HEK293T (cell line): ENCODE measurements at regions not wholly inside any gene's neighbourhood (a gene's known extent, or its start where the extent isn't known, plus 50 kb on each side); places are given as distances from the start of the nearest gene placed in this dataset.

Experiments used
- BHLHE40 ChIP-seq: fragments of 450-650 bp; IDR thresholded peaks from 2 replicates; pipeline ENCODE4 v1.6.1; 2016; ENCODE audit warnings: mild to moderate bottlenecking, moderate library complexity, borderline replicate concordance
- ELF4 ChIP-seq: fragments of 450-650 bp; IDR thresholded peaks from 2 replicates; pipeline ENCODE4 v1.6.1; 2017; ENCODE audit warnings: antibody characterized with exemption
- FOXA1 ChIP-seq: fragments of 450-650 bp; IDR thresholded peaks from 2 replicates; pipeline ENCODE4 v1.6.1; 2016; ENCODE audit warnings: mild to moderate bottlenecking
- FOXM1 ChIP-seq: fragments of 450-650 bp; IDR thresholded peaks from 2 replicates; pipeline ENCODE4 v1.6.1; 2017; ENCODE audit warnings: mild to moderate bottlenecking, borderline replicate concordance
- L3MBTL2 ChIP-seq: fragments of 450-650 bp; conservative IDR thresholded peaks from 2 replicates; pipeline ENCODE4 v1.6.1; 2016; ENCODE audit warnings: mild to moderate bottlenecking
- PKNOX1 ChIP-seq: fragments of 450-650 bp; IDR thresholded peaks from 2 replicates; pipeline ENCODE4 v1.6.1; 2016
- SP1 ChIP-seq: fragments of 450-650 bp; IDR thresholded peaks from 2 replicates; pipeline ENCODE4 v1.6.1; 2017
- SUZ12 ChIP-seq: fragments of 450-650 bp; IDR thresholded peaks from 2 replicates; pipeline ENCODE4 v1.6.1; 2016; ENCODE audit warnings: mild to moderate bottlenecking
- TARDBP ChIP-seq: fragments of 450-650 bp; IDR thresholded peaks from 2 replicates; pipeline ENCODE4 v1.6.1; 2016

DNA sequence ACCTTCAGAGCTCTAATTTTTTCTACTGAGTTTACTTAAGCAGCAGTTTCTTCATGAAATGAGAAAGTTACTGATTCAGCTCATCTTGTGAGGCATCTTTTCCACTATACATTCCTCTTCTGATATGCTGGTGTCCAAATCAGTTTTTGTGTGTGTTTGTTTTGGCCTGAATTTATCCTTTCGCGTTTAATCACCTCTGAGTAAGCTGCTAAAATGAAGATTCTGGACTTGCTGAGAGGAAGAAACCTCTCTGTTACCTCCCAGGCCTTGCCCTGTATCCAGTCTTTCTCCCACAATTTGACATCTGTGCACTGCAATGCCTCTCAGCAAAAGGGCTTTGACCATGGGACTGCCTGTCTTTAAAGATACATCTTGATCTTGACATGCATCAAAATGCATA is 536.2 kb upstream of the NRSN1 start:
- no peak for TF ChIP-seq FOXA1
- no peak for TF ChIP-seq TARDBP
- no peak for TF ChIP-seq BHLHE40
- TF ChIP-seq PKNOX1, result no peak
- TF ChIP-seq SP1, result no peak
- no peak for TF ChIP-seq FOXM1
- TF ChIP-seq L3MBTL2, result no peak
- no peak for TF ChIP-seq SUZ12
- no peak for TF ChIP-seq ELF4
